PC-9 (cell line): ENCODE measurements at regions not wholly inside any gene's neighbourhood (a gene's known extent, or its start where the extent isn't known, plus 50 kb on each side); places are given as distances from the start of the nearest gene placed in this dataset.

Experiments used
- BruUV-seq: library from RNA; stranded (reverse); fragments of 400-500 nt; replicated peaks from 2 replicates; lab custom pipeline; 2021; lab: Mats Ljungman, UMichigan
- CTCF ChIA-PET: fragments of 300-600 bp; sonication (Branson Sonifier 250); formaldehyde crosslinking; loops from one replicate; lab custom pipeline; 2022; ENCODE audit warnings: antibody characterized with exemption; lab: Charles Lee
- POLR2A ChIA-PET: fragments of 300-600 bp; sonication (Branson Sonifier 250); formaldehyde crosslinking; loops from one replicate; lab custom pipeline; 2022; ENCODE audit warnings: antibody characterized with exemption; ENCODE audit not compliant: unreplicated experiment; lab: Charles Lee
- DNase-seq, 2 experiments: peaks; one replicate each; pipeline versions ENCODE4 v3.0.0 to v3.0.0-alpha.2; 2015 to 2022; ENCODE audit warnings: mixed read lengths in 1 of 2
- H2AFZ ChIP-seq: fragments of 200-600 bp; sonication (generic); 2 replicates; pipeline ENCODE4 v1.8.1; 2017; ENCODE audit warnings: antibody characterized with exemption
- H3F3A ChIP-seq: fragments of 200-600 bp; sonication (generic); 2 replicates; pipeline ENCODE4 v1.8.1; 2017; ENCODE audit warnings: antibody characterized with exemption, mild to moderate bottlenecking, low read depth; ENCODE audit not compliant: insufficient read depth
- H3K27ac ChIP-seq: fragments of 200-600 bp; sonication (generic); 2 replicates; pipeline ENCODE4 v1.6.1; 2016; ENCODE audit warnings: mixed run types
- H3K27me3 ChIP-seq: fragments of 200-600 bp; sonication (generic); 2 replicates; pipeline ENCODE4 v1.6.1; 2016; ENCODE audit warnings: low read depth, mixed run types; ENCODE audit not compliant: insufficient read depth
- H3K36me3 ChIP-seq: fragments of 200-600 bp; sonication (generic); 2 replicates; pipeline ENCODE4 v1.6.1; 2016; ENCODE audit warnings: low read depth, mixed run types
- H3K4me1 ChIP-seq: fragments of 200-600 bp; sonication (generic); replicated peaks from 2 replicates; pipeline ENCODE4 v1.6.1; 2016; ENCODE audit warnings: mixed run types; ENCODE audit not compliant: insufficient read depth
- H3K4me2 ChIP-seq: fragments of 200-600 bp; sonication (generic); 2 replicates; pipeline ENCODE4 v1.6.1; 2017; ENCODE audit warnings: mixed run types
- H3K4me3 ChIP-seq: fragments of 200-600 bp; sonication (generic); 2 replicates; pipeline ENCODE4 v1.6.1; 2016; ENCODE audit warnings: mixed run types
- H3K79me2 ChIP-seq: fragments of 200-600 bp; sonication (generic); 2 replicates; pipeline ENCODE4 v1.6.1; 2017; ENCODE audit warnings: low read depth, mixed run types
- H3K9me2 ChIP-seq: fragments of 200-600 bp; sonication (generic); 2 replicates; pipeline ENCODE4 v1.8.1; 2017; ENCODE audit warnings: mild to moderate bottlenecking; ENCODE audit not compliant: insufficient read depth
- H3K9me3 ChIP-seq: fragments of 200-600 bp; sonication (generic); 2 replicates; pipeline ENCODE4 v1.8.1; 2016; ENCODE audit warnings: low read depth; ENCODE audit not compliant: insufficient read depth
- H4K20me1 ChIP-seq: fragments of 200-600 bp; sonication (generic); 2 replicates; pipeline ENCODE4 v1.8.1; 2017; ENCODE audit not compliant: insufficient read depth
- CTCF ChIP-seq: fragments of 200-600 bp; sonication (generic); conservative IDR thresholded peaks from 2 replicates; pipeline ENCODE4 v1.6.1; 2017; ENCODE audit warnings: mixed run types, antibody characterized with exemption, mild to moderate bottlenecking, moderate library complexity
- EZH2 ChIP-seq: fragments of 200-600 bp; sonication (generic); IDR thresholded peaks from 2 replicates; pipeline ENCODE4 v1.8.0; 2017; ENCODE audit warnings: antibody characterized with exemption, low read depth
- intact Hi-C: fragments of 100-400 bp; cut with micrococcal nuclease; formaldehyde crosslinking; loops from one replicate; pipeline ENCODE4 v1.10.0; 2022; ENCODE audit not compliant: unreplicated experiment

- no peak overlapping the region for H3K27ac ChIP-seq
Measured at GRCh38 chr1:218525451-218526197, 180.5 kb downstream of the TGFB2 start.

GRCh38 chr1:218526198-218526580 lies 181.1 kb downstream of the TGFB2 start:
- Histone ChIP-seq H3K4me2 (no peak overlapping the region), H2AFZ (no peak overlapping the region), H4K20me1 (no peaks in the 10 kb centered on the region), H3F3A (no peaks in the 10 kb centered on the region), H3K4me3 (no peak overlapping the region), H3K9me3 (0 out of 2 replicates have a peak, but pooled peaks cover 7% of the 10 kb centered on the region), H3K27me3 (no peaks in the 10 kb centered on the region), H3K4me1 (0 out of 2 replicates have a peak, but pooled peaks cover 7% of the 10 kb centered on the region), H3K79me2 (no peaks in the 10 kb centered on the region), H3K9me2 (no peaks in the 10 kb centered on the region), H3K36me3 (no peaks in the 10 kb centered on the region), H3K27ac (no peak overlapping the region)
- CTCF ChIA-PET: no interaction called here
- no TSS peak for BruUV-seq
- POLR2A ChIA-PET: interaction anchor here (0.7 kb wide), 1 partner anchor 10 kb away, joined by 6 read pairs; no protein-coding TSS in a partner anchor
- intact Hi-C loops: no loop called here
- peak in 1 of 2 experiments; percentile 46 for DNase-seq
- TF ChIP-seq CTCF (no peak), EZH2 (no peak)

More at GRCh38 chr1:218525451-218526197, 180.5 kb downstream of the TGFB2 start:
- H3K36me3 ChIP-seq: no peaks in the 10 kb centered on the region
- DNase-seq: no peak
- no peaks in the 10 kb centered on the region for H4K20me1 ChIP-seq
- no peak for TF ChIP-seq EZH2
- TF ChIP-seq CTCF: no peak
- H3F3A ChIP-seq: no peaks in the 10 kb centered on the region
- H3K4me1 ChIP-seq: 0 out of 2 replicates have a peak, but pooled peaks cover 7% of the 10 kb centered on the region
- H3K4me2 ChIP-seq: no peak overlapping the region
- BruUV-seq: no TSS peak
- H3K9me3 ChIP-seq: 0 out of 2 replicates have a peak, but pooled peaks cover 7% of the 10 kb centered on the region
- POLR2A ChIA-PET: interaction anchor here (0.7 kb wide), 1 partner anchor 9 kb away, joined by 6 read pairs; no protein-coding TSS in a partner anchor
- H3K9me2 ChIP-seq: no peaks in the 10 kb centered on the region
- H2AFZ ChIP-seq: no peak overlapping the region
- CTCF ChIA-PET: interaction anchor here (0.7 kb wide), 1 partner anchor 540 kb away, joined by 3 read pairs; no protein-coding TSS in a partner anchor
- no peaks in the 10 kb centered on the region for H3K27me3 ChIP-seq
- intact Hi-C loops: no loop called here
- no peak overlapping the region for H3K4me3 ChIP-seq
- no peaks in the 10 kb centered on the region for H3K79me2 ChIP-seq

GRCh38 chr1:218527737-218528136 lies 182.6 kb downstream of the TGFB2 start:
- Histone ChIP-seq H3K27ac (no peak overlapping the region), H3K27me3 (no peaks in the 10 kb centered on the region), H4K20me1 (no peaks in the 10 kb centered on the region), H3K4me3 (no peak overlapping the region), H3K9me3 (0 out of 2 replicates have a peak, but pooled peaks cover 4% of the 10 kb centered on the region), H3K79me2 (no peaks in the 10 kb centered on the region), H3F3A (no peaks in the 10 kb centered on the region), H3K4me2 (no peak overlapping the region), H3K4me1 (0 out of 2 replicates have a peak, but pooled peaks cover 7% of the 10 kb centered on the region), H3K36me3 (no peaks in the 10 kb centered on the region), H3K9me2 (no peaks in the 10 kb centered on the region), H2AFZ (no peak overlapping the region)
- POLR2A ChIA-PET: interaction anchor here (0.6 kb wide), 1 partner anchor 1718 kb away, joined by 29 read pairs; no protein-coding TSS in a partner anchor
- BruUV-seq: no TSS peak
- intact Hi-C loops: no loop called here
- TF ChIP-seq CTCF: no peak
- no peak for TF ChIP-seq EZH2
- DNase-seq: no peak
- CTCF ChIA-PET: no interaction called here
